Sciatic nerve (tissue), 2 donors: ENCODE measurements at regions not wholly inside any gene's neighbourhood (a gene's known extent, or its start where the extent isn't known, plus 50 kb on each side); places are given as distances from the start of the nearest gene placed in this dataset.

Experiments
- ATAC-seq: fragments of 200-7000 bp; cut with Tn5 transposase; one replicate; pipeline ENCODE4 v1.9.1; 2020; ENCODE audit warnings: mild to moderate bottlenecking, moderate library complexity
- DNase-seq: peaks from one replicate; pipeline ENCODE4 v3.0.0-alpha.2; 2020; ENCODE audit warnings: low spot score
- intact Hi-C: fragments of 100-400 bp; cut with DNase I; formaldehyde crosslinking; loops from one replicate; pipeline ENCODE4 v1.14.2; 2022
- donor health status: DM: no; HTN: no; CAD: no.
- donor health status: DM: no; HTN: no; CAD: no.

GRCh38 chr2:76599732-76600368 lies 889.1 kb upstream of the GCFC2 start:
- ATAC-seq (peak; percentile 46), DNase-seq (no peak)
- intact Hi-C loops: no loop called here

DNA sequence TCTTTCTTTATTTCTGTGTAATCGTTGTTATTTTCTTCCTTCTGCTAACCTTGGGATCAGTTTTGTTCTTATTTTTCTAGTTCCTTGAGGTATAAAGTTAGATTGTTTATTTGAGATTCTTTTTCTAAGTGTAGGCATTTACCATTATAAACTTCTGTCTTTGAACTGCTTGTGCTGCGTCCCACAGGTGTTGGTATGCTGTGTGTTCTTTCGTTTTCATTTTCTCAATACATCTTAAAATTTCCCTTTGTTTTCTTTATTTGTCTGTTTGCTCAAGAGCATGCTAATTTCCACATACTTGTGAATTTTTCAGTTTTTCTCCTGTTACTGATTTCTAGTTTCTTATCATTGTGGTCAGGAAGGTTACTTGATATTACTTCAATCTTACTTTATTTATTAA lies 873.8 kb upstream of the GCFC2 start:
- ATAC-seq: no peak
- no peak for DNase-seq
- intact Hi-C loops: no loop called here

DNA sequence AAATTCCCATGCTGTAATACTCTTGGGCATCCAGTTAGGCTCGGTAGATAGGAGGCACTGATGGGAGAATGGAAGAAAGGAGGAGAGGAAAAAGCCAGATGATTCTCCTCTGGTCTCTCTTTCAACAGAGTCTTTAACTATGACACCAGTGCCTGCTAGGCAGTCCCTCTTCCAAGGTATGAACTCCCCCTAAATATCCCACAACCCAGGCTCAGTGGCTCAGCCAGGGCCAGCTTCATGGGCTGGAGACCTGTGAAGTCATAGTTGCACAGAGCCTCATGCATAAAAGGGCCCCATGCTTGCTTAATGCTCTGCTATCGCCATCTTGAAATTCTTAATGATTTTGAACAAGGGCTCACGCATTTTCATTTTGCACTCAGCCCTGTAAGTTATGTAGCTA lies 869.2 kb upstream of the GCFC2 start:
- no peak for ATAC-seq
- no peak for DNase-seq
- intact Hi-C loops: no loop called here

- intact Hi-C loops: no loop called here
- ATAC-seq (no peak), DNase-seq (no peak)
Observed at GRCh38 chr2:76572981-76573380, 862.3 kb upstream of the GCFC2 start.

DNA sequence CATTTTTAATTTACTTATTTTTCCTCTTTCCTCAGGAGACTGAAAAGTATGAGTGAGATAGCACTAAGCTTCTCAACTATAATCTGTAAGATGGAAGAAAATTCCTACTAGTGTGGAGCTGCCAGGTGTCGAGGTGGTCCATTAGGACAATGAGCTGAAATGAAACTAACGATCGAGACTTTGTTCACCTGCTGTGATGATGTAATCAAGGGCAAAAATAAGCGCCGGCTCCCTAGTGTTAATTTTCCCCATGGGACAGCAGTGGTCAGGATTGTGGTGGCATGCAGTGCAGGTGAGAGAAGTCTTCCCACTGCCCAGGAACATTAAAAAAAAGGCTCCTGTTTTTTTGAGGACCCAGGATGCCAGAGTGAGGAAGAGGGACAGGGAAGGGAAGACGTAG lies 859.1 kb upstream of the GCFC2 start:
- ATAC-seq: no peak
- intact Hi-C loops: no loop called here
- no peak for DNase-seq

DNA sequence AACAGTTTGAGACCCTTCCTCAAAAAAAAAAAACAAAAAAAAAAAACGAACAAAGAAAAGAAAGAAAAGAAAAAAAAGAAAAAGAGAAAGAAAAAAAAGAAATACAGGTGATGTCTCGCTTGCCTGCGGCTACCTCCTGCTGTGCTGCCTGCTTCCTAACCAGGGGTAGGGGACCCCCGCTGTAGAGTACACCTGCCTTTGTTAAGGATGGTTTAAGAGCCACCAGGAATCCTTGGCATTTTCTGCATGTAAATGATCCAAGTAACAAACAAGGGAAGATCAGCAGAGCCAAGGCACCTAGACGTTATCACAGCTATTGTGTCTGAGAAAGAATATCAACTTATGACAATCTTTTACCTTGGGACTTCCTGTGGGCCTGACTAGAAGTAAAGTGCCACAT lies 856.8 kb upstream of the GCFC2 start:
- no peak for ATAC-seq
- intact Hi-C loops: no loop called here
- no peak for DNase-seq

DNA sequence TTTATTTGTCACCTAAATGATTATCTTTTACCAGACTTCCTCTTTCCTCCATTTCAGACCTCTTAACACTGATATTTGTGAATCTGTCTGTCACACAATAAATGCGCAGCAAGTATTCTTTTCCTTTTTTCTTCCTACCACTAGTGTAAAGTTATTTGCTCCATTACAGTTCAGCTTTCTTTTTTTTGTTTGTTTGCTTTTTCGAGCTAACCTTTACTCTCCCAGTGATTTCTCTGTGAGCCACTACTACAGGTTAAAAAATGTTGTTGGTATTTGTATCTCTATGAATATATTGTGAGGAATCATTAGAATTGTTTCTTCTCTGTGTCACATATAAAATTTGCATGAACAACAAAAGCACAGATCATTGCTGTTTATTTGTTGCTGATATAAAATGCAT lies 854.0 kb upstream of the GCFC2 start:
- DNase-seq (no peak), ATAC-seq (no peak)
- intact Hi-C loops: no loop called here

DNA sequence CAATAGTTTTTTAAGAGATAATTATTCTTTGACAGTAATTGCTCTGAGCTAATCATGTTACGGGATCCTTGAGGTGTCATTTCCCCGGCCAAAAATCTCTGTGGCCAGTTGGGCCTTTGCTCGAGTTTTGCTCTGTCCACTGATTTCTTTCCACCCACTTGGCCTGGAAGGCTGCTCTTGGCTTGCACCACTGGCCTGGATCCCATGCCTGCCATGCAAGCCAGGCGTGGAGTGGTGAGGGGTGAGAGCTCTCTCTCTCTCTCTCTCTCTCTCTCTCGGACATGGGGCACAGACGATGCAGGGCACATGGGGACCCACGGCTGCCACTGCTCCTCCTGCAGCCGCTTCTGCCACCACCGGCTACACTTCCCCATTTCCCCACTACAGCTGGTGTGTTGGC lies 853.0 kb upstream of the GCFC2 start:
- ATAC-seq (peak; percentile 50), DNase-seq (no peak)

DNA sequence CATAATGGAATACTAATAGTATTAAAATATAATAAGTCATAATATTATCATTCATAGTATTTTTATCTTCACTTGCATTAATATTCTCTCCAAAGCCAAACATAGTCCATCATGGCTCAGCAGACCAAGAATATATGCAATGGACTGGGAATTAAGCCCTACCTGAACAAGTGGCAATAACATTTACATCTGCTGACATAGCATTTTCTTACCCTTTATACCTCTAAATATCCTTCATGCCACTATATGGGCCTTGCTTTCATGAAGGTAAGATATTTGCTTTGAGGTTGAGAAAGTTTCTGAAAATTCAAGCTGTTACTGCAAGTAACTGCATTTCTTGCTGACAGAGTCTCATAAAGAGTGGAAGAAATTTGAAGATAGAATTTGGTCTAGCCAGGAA lies 847.4 kb upstream of the GCFC2 start:
- no peak for ATAC-seq
- intact Hi-C loops: no loop called here
- DNase-seq: no peak

More for the DNA sequence above, 853.0 kb upstream of the GCFC2 start:
- intact Hi-C loops: no loop called here

DNA sequence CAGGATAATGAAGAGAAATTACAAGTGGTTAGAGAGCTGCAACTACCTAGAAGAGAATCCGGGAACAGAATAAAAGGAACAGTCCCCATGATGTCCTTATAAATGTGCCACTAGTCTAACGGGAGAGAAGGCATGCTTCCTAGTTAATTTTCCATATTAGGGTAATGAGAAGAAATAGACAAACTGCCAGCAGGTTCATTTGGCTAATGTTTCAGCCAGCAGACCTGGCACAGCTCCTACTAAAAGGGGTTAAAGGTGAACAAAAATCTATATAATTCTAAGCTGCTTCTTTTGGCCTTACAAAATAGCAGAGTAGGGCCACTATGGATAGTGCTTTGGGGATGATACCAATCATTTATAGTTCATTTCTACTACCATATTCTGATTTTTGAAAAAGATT lies 845.3 kb upstream of the GCFC2 start:
- DNase-seq: no peak
- intact Hi-C loops: no loop called here
- no peak for ATAC-seq

DNA sequence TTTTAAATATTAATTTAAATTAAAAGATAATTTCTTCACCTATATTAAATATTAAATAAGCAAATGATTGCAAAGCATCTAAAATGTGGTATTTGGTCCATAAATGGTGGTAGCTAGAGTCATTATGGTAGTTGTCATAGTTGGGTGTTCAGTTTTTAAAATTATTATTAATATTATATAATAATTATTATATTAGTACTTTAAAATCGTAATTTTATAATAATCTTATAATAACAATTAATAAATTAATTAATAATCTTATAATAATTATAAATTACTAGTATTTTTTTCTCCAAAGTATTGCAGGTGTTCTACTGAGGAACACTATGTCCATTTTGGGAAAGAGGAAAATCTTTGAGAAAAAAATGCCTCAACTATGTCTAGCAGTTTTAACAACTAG lies 835.5 kb upstream of the GCFC2 start:
- ATAC-seq: no peak
- intact Hi-C loops: no loop called here
- DNase-seq: no peak

DNA sequence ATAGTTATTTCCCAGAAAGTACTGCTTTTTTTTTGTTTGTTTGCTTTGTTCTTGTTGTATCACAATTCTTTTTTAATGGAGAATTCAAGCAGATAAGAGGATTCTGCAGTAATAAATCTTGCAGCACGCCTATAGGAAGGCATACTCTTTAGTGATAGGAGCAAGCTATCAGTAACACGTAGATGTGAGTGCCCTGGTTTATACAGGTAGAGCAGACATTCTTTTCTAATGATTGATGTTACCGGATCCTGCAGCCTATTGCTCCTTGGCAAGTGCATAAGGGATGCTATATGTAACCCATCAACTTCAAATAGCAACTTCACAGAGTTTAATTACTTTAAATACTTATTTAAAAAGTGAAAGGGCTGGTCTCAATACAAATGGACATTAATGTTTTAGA lies 834.2 kb upstream of the GCFC2 start:
- DNase-seq: no peak
- intact Hi-C loops: no loop called here
- ATAC-seq: no peak

DNA sequence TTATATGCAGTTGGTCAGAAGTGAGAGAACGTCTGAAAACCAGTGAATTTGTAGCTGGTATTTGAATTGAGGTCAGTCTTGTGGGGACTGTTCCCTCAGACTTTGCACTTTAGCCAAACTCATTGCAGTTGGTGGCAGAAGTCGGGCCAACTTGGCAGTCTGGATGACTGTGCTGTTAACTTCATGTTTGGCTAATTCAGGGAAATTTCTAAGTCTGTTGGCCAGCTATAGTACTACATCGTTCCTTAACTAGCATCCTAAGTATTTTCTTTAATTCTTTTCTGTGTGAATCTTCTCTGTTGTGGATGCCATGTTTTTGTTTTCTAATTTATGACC lies 806.8 kb upstream of the GCFC2 start:
- DNase-seq: no peak
- ATAC-seq: no peak
- intact Hi-C loops: no loop called here

GRCh38 chr2:76516861-76517573 lies 806.3 kb upstream of the GCFC2 start:
- no peak for ATAC-seq
- DNase-seq: no peak
- intact Hi-C loops: no loop called here

DNA sequence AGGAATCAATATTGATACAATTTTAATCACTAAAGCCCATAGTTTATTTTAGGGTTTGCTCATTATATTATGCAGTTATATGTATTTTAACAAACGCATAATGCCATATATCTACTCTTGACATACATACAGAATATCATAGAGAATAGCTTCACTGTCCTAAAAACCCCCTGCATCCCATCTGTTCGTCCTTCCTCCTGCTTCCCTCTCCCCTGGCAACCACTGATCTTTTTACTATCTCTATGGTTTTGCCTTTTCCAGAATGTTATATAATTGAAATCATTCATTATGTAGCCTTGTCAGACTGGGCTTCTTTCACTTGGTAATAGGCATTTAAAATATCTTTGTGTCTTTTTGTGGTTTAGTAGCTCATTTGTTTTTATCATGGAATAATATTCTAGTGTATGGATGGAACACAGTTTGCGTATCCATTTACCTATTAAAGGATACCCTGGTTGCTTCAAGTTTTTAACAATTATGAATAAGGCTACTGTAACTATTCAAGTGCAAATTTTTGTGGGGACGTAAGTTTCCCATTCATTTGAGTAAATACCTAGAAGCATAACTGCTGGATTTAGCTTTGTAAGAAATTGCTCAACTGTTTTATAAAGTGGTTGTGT lies 801.6 kb upstream of the GCFC2 start:
- no peak for ATAC-seq
- DNase-seq: no peak
- intact Hi-C loops: no loop called here

GRCh38 chr2:76506538-76506937 lies 795.8 kb upstream of the GCFC2 start:
- intact Hi-C loops: no loop called here
- DNase-seq (no peak), ATAC-seq (no peak)

DNA sequence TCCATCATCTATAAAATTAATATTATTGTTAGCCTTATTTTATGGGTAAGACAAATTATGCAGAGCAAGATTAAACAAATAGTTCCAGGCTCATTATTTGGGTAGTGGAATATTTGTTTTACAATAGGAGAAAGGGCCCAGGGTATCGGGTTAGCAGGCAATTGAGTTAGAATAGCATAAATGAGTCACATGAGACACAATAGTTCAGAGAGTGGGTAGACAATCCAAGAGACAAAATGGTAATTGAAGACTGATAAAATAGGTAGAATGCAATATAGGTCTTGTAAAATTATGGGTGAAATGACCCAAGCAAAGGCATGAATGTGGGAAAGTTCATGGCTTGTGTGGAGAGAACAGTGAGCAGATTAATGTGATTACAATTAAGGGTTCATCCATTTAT lies 790.9 kb upstream of the GCFC2 start:
- no peak for DNase-seq
- ATAC-seq: no peak
- intact Hi-C loops: no loop called here

DNA sequence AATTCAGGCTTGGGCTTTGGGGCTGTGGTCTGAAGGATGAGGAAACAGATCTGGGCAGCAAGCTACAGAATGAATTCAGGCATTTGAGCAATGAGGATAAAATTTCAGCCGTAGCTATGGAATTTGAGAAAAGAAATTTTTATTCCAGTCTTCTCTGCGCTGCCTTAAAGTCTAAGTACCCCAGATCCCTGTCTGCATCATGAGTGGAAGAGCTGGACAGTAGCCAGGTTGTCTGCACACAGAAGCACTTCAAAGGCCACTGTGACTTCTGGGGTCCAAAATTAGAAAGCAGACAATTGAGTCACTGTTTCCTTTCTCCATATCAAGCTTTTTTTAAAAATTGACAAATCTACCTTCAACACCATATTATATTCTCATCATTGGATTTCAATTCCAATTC lies 787.6 kb upstream of the GCFC2 start:
- ATAC-seq (no peak), DNase-seq (no peak)
- intact Hi-C loops: no loop called here

DNA sequence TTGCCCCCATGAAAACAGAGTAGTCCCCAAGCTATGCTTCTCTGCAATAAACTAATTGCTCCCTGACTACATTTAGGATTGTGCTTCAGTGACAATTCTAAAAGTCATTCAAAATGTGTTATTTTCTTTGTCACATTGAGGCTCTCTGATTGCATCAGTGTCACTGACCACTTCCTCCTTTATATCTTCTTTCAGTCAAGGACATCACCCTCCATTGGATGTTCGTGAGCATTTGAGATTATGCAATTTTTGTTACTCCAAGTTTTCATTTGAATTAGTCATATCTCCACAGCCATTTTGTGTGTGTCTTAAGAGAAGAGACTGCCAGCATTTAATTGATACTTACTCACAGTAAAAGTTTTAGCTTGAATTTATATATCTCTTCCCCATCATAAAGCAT lies 780.8 kb upstream of the GCFC2 start:
- ATAC-seq: no peak
- intact Hi-C loops: no loop called here
- no peak for DNase-seq

DNA sequence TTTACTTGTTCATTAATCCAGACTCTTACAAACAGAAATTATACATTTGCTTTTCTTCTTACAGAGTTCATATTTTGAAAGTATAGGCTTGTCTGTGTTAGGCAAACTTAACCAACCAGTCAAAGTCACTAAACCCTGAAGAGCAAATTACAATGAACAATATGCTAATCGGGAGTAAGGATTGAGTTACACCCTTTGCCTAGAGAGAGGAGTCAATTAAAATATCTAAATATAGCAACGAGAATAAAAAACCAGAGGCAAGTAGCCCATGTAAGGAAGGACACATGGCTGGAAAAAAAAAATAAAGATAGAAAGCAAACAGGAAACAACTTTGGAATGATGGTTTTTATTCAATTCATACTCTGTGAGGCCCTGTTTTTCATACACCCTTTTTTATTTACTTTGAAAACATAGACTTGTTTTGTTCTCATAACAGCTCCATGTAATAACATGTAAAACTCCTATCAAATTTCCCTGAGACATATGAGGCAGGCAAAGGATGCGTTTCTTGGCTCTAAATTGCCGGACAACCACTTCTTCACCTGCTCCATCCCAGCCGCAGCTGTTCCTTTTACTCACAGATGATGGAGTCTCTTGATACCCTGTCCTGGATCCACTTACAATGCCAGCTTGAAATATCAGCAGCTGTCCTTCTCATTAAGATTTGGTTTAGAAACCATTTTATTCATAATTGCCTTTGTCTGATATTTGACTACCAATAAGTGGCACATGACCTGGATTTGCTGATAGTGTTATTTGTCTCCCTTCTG lies 767.7 kb upstream of the GCFC2 start:
- no peak for ATAC-seq
- no peak for DNase-seq
- intact Hi-C loops: no loop called here
